ENCODE measurements at regions not wholly inside any gene's neighbourhood (a gene's known extent, or its start where the extent isn't known, plus 50 kb on each side); places are given as distances from the start of the nearest gene placed in this dataset.

GRCh38 chrX:55996649-55997048, 235.5 kb upstream of the KLF8 start:
- TF ChIP-seq CTCF (IDR thresholded peaks at IDR 0.05): no peak
- no peak for TF ChIP-seq POLR2A (IDR thresholded peaks at IDR 0.05)

Measured in Peyer's patch (tissue), 4 donors.